ENCODE measurements at regions not wholly inside any gene's neighbourhood (a gene's known extent, or its start where the extent isn't known, plus 50 kb on each side); places are given as distances from the start of the nearest gene placed in this dataset.

GRCh38 chrX:79094075-79094832 is 50.2 kb upstream of the GPR174 start:
- H3K27me3 Mint-ChIP-seq: no peaks in the 10 kb centered on the region
- H3K36me3 Mint-ChIP-seq (ENCODE audit: insufficient read depth): no peaks in the 10 kb centered on the region
- no peak overlapping the region for H3K27ac Mint-ChIP-seq
- peaks cover 8% of the 10 kb centered on the region for H3K9me3 Mint-ChIP-seq (ENCODE audit: low read depth)
- peaks cover 1% of the 10 kb centered on the region for H3K4me1 Mint-ChIP-seq (ENCODE audit: low read depth)
- no peak for DNase-seq (ENCODE audit: low spot score, unreplicated experiment)
- no peak overlapping the region for H3K4me3 Mint-ChIP-seq (ENCODE audit: low read depth)
- TF ChIP-seq CTCF (IDR thresholded peaks at IDR 0.05; ENCODE audit: unreplicated experiment): no peak
